Type B pancreatic cell (in vitro differentiated cells): ENCODE measurements at regions not wholly inside any gene's neighbourhood (a gene's known extent, or its start where the extent isn't known, plus 50 kb on each side); places are given as distances from the start of the nearest gene placed in this dataset.

Source experiments
- DNase-seq: peaks from one replicate; pipeline ENCODE4 v3.0.0; 2021; ENCODE audit warnings: mixed read lengths; ENCODE audit not compliant: unreplicated experiment; ENCODE audit errors: extremely low spot score
- H3K27ac Mint-ChIP-seq: 2 replicates; pipeline ENCODE4 v1.8.0; 2021; ENCODE audit warnings: mild to moderate bottlenecking, mixed read lengths
- H3K27me3 Mint-ChIP-seq: 2 replicates; pipeline ENCODE4 v1.8.0; 2021; ENCODE audit warnings: mixed read lengths
- H3K36me3 Mint-ChIP-seq: 2 replicates; pipeline ENCODE4 v1.8.0; 2021; ENCODE audit warnings: mixed read lengths
- H3K4me1 Mint-ChIP-seq: one replicate; pipeline ENCODE4 v1.8.0; 2021; ENCODE audit warnings: mixed read lengths; ENCODE audit not compliant: unreplicated experiment
- H3K4me3 Mint-ChIP-seq: 2 replicates; pipeline ENCODE4 v1.8.0; 2021; ENCODE audit warnings: mild to moderate bottlenecking, mixed read lengths
- H3K9me3 Mint-ChIP-seq: 2 replicates; pipeline ENCODE4 v1.8.0; 2021; ENCODE audit warnings: mixed read lengths
- CTCF ChIP-seq: fragments of 200-600 bp; sonication (generic); conservative IDR thresholded peaks from 2 replicates; pipeline ENCODE4 v1.5.0; 2021; ENCODE audit warnings: antibody characterized with exemption, mild to moderate bottlenecking

- Mint-ChIP-seq H3K9me3 (peaks cover 6% of the 10 kb centered on the region), H3K36me3 (peaks cover 6% of the 10 kb centered on the region), H3K27me3 (no peaks in the 10 kb centered on the region), H3K4me3 (no peak overlapping the region), H3K27ac (no peak overlapping the region), H3K4me1 (peaks cover 28% of the 10 kb centered on the region)
- no peak for TF ChIP-seq CTCF
- no peak for DNase-seq
These were observed 386.0 kb downstream of the IRS1 start for GRCh38 chr2:226413498-226414130.

- no peak for TF ChIP-seq CTCF
- Mint-ChIP-seq H3K36me3 (peaks cover 6% of the 10 kb centered on the region), H3K4me3 (no peak overlapping the region), H3K27me3 (no peaks in the 10 kb centered on the region), H3K27ac (peak overlapping the region; percentile 84), H3K4me1 (peaks cover 30% of the 10 kb centered on the region), H3K9me3 (peaks cover 6% of the 10 kb centered on the region)
- no peak for DNase-seq
These were observed 387.8 kb downstream of the IRS1 start for GRCh38 chr2:226411727-226412360.

GRCh38 chr2:226411205-226411604, 388.4 kb downstream of the IRS1 start:
- Mint-ChIP-seq H3K4me3 (no peak overlapping the region), H3K27ac (peak overlapping the region; percentile 84), H3K36me3 (peaks cover 6% of the 10 kb centered on the region), H3K4me1 (peaks cover 35% of the 10 kb centered on the region), H3K9me3 (peaks cover 6% of the 10 kb centered on the region), H3K27me3 (no peaks in the 10 kb centered on the region)
- no peak for TF ChIP-seq CTCF
- DNase-seq = no peak

- no peak for DNase-seq
- peaks cover 6% of the 10 kb centered on the region for H3K9me3 Mint-ChIP-seq
These were observed 389.3 kb downstream of the IRS1 start for GRCh38 chr2:226410247-226410835.

GRCh38 chr2:226409134-226409533, 390.5 kb downstream of the IRS1 start:
- no peak overlapping the region for H3K27ac Mint-ChIP-seq
- peaks cover 28% of the 10 kb centered on the region for H3K4me1 Mint-ChIP-seq
- DNase-seq = no peak
- no peak overlapping the region for H3K4me3 Mint-ChIP-seq
- no peaks in the 10 kb centered on the region for H3K27me3 Mint-ChIP-seq
- H3K9me3 Mint-ChIP-seq = peaks cover 6% of the 10 kb centered on the region
- no peak for TF ChIP-seq CTCF
- H3K36me3 Mint-ChIP-seq = peaks cover 6% of the 10 kb centered on the region

More at GRCh38 chr2:226410247-226410835, 389.3 kb downstream of the IRS1 start:
- Mint-ChIP-seq H3K27ac (peak overlapping the region; percentile 84), H3K4me3 (no peak overlapping the region), H3K4me1 (peaks cover 35% of the 10 kb centered on the region), H3K36me3 (peaks cover 6% of the 10 kb centered on the region), H3K27me3 (no peaks in the 10 kb centered on the region)
- TF ChIP-seq CTCF = no peak
